ENCODE measurements at regions not wholly inside any gene's neighbourhood (a gene's known extent, or its start where the extent isn't known, plus 50 kb on each side); places are given as distances from the start of the nearest gene placed in this dataset.

- intact Hi-C loops (cut with DNase I; ENCODE audit: low total_unique reads) = no loop called here
- no peak for DNase-seq (ENCODE audit: low spot score in 2 of 2)
- WGBS, 2 donors = 91 to 98% methylated on average over 2 of the region's 2 CpGs
- TF ChIP-seq POLR2A (IDR thresholded peaks at IDR 0.05) (no peak), CTCF (IDR thresholded peaks at IDR 0.05) (no peak)
- H3K4me3 ChIP-seq (ENCODE audit: low read depth, poor library complexity, severe bottlenecking) = no peak overlapping the region
Observed at GRCh38 chr20:51236421-51236820, 213.5 kb upstream of the KCNG1 start.

- intact Hi-C loops (cut with DNase I; ENCODE audit: low total_unique reads) = no loop called here
- H3K4me3 ChIP-seq (ENCODE audit: low read depth, poor library complexity, severe bottlenecking) = no peak overlapping the region
- peak in 1 of 2 donors; percentile 48 for DNase-seq (ENCODE audit: low spot score in 2 of 2)
- WGBS, 2 donors = 62 to 65% methylated on average over 6 of the region's 6 CpGs
- TF ChIP-seq CTCF (IDR thresholded peaks at IDR 0.05) (no peak), POLR2A (IDR thresholded peaks at IDR 0.05) (no peak)
Observed at GRCh38 chr20:51233345-51233744, 210.4 kb upstream of the KCNG1 start.

DNA sequence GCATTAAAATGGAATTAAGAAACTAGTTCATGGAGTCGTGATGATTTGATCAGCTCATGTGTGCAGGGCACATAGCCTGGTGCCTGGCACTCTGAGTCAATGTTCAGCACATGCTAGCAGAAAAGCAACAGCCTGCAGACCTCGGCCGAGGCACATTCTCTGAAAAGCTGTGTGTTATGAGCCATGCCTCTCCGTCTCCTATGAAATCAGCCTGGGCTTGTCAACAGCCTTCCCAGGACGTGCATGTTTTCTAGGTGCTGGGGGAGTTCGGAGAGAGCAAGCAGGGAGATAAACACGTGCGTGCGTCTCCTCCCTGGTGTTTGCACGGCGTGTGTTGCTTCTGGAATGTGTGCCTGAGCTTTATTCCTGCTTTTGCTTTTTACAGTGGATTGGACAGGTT is 207.8 kb upstream of the KCNG1 start:
- TF ChIP-seq POLR2A (IDR thresholded peaks at IDR 0.05) (no peak), CTCF (IDR thresholded peaks at IDR 0.05) (no peak)
- no peak overlapping the region for H3K4me3 ChIP-seq (ENCODE audit: low read depth, poor library complexity, severe bottlenecking)
- intact Hi-C loops (cut with DNase I; ENCODE audit: low total_unique reads) = no loop called here
- DNase-seq (ENCODE audit: low spot score in 2 of 2) = peak in 1 of 2 donors; percentile 61
- WGBS, 2 donors = 38 to 44% methylated on average over 11 of the region's 11 CpGs

DNA sequence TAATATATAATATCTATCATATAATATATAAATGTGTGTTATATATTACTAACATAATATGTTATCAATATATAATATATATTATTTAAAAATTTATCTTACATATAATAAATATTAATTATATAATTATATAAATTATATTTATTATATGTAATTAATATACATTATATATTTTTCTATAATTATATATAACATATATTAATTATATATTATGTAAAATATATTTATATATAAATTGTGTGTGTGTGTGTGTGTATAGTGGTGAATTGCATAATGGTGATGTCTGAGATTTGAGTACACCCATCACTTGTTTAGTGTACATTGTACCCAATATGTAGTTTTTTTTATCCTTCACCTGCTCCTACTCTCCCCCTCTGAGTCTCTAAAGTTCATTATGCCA is 205.9 kb upstream of the KCNG1 start:
- H3K4me3 ChIP-seq (ENCODE audit: low read depth, poor library complexity, severe bottlenecking) = no peak overlapping the region
- DNase-seq (ENCODE audit: low spot score in 2 of 2) = no peak
- TF ChIP-seq CTCF (IDR thresholded peaks at IDR 0.05) (no peak), POLR2A (IDR thresholded peaks at IDR 0.05) (no peak)
- intact Hi-C loops (cut with DNase I; ENCODE audit: low total_unique reads) = no loop called here

DNA sequence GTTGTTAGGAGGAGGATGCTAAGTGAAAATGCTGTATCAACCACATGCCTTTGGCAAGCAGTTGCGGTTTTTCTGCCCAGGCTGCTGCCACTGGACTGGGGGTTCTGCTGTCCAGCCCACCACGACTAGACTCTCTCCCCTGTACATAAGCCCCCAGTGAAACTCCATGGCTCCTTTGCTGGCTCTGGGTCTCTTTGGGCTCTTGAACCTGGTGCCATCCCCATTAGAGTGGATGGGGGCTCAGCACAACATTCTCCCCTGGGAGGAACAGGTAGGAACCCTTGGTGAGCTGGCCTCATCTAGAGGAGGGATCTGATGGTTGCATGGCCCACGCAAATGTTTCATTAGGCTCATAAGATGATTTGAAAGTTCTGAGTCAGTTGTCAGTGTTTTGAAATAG is 204.8 kb upstream of the KCNG1 start:
- no peak overlapping the region for H3K4me3 ChIP-seq (ENCODE audit: low read depth, poor library complexity, severe bottlenecking)
- WGBS, 2 donors = 76 to 86% methylated on average over 3 of the region's 3 CpGs
- peak in 1 of 2 donors; percentile 66 for DNase-seq (ENCODE audit: low spot score in 2 of 2)
- TF ChIP-seq POLR2A (IDR thresholded peaks at IDR 0.05) = no peak
- intact Hi-C loops (cut with DNase I; ENCODE audit: low total_unique reads) = no loop called here

- TF ChIP-seq CTCF (IDR thresholded peaks at IDR 0.05) = no peak
- WGBS, 2 donors = 69 to 72% methylated on average over 8 of the region's 8 CpGs
- intact Hi-C loops (cut with DNase I; ENCODE audit: low total_unique reads) = no loop called here
- no peak overlapping the region for H3K4me3 ChIP-seq (ENCODE audit: low read depth, poor library complexity, severe bottlenecking)
- DNase-seq (ENCODE audit: low spot score in 2 of 2) = peak in 1 of 2 donors; percentile 56
Observed at GRCh38 chr20:51223183-51223720, 200.3 kb upstream of the KCNG1 start.

Measured in lower leg skin (tissue), 4 donors.